Occipital lobe (tissue), 1 donor: ENCODE measurements at regions not wholly inside any gene's neighbourhood (a gene's known extent, or its start where the extent isn't known, plus 50 kb on each side); places are given as distances from the start of the nearest gene placed in this dataset.

Source experiments
- DNase-seq: peaks from one replicate; lab custom pipeline; 2025; lab: John Stamatoyannopoulos, UW

DNA sequence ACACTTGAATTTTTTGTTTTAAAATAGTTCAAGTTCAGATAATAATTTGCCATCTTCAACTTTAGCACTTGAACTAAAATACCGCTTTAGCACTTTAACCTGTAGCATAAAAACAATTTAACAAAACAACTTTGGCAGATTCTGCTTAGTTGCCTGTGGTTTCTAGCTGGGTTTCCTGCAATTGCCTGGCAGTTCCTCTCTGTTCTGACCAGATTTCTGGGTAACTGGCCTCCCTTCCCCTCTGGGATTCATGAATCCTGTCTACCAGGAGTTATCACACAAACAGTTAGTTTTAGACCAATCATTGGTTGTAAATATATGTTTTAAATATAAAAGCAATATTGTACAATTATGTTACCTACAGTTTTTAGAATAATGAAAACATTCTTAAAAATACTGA, 89.8 kb upstream of the HDAC9 start:
- DNase-seq: no peak

DNA sequence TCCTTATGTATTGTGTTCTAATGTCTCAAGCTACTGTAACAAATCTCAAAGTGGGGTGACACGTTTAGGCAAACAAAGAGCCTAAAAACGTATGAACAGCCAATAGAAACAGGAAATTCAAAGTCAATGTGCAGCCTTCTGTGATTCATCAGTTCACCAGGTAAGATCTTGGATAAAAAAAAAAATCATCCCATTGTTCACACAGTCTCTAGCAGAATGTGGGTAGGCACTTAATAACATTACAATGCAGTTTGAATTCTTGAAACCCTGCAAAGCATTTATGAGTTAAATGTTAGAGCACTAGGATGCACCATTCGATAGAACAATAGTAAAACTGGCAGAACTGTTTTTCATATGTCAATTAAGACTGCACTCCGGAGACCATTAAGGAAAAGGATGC, 88.2 kb upstream of the HDAC9 start:
- no peak for DNase-seq

DNA sequence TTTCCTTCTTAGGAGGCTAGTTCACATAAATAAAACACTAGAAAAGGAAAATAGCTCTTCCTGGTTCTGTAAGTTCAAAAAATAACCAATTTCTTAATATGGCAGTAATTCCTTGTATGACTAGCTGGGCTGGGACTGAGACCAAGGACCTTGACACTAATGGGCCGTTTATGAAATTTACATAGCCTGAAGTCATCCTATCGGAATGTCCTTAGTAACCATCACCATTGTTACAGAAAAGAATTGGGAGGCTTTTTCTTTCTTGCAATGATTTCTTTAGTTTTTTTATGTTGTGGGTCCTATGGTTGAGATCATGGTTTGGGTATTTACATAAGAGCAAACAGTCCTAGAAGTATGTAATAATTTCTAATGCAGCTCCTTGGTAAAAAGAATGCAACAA, 87.1 kb upstream of the HDAC9 start:
- no peak for DNase-seq

DNA sequence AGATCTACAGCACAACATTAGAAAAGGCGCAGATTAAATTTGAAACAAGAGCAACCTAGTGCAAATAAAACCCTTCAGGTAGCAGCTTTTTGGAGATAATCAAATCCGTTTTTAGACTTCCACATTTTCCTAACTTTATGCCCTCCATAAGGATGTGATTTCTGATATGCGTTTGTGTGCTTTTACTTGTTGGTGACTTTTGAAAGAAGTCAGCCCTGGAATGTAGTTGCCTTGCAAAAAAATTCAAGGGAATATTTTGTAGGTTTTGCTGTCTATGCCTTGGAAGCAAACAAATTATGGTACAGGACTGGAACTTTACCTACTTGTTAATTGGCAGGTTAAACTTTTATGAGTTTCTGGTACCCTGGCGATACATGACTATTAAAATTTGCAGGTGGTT, 86.7 kb upstream of the HDAC9 start:
- no peak for DNase-seq

DNA sequence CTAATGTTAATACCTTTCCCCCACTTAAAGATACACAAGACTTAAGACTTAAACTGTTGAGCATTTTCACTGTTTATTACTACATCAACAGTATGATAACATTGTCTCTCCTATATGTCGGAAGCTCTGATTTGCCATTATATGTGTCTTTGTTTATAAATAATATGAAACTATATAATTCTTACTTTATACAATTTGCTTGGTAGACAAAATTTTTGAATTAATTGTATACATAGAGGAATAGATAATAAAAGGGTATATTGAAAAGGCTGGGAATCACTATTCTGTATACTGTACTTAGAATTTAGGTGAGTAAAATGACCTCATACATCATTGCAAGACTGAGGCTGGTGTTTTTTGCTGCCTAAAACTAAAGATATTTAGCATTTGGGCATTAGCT, 82.1 kb upstream of the HDAC9 start:
- no peak for DNase-seq

DNA sequence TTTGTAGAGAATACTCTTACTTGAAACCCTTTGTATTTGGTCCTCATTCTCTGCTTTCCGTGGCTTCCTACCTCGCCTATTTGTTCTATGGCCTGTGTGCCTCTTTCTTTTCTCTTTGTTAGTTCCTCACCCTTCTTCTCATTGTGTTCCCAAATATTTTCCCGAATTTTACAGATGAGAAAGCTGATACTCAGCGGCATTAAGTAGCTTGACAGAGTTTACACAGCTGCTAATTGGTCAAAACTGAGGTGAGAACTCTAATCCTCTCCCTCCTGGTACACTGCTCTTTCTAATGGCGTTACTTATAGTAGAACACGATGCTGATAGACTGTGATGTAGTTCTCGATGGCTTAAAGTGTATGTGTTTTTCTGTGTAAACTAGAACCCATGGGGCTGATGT, 80.7 kb upstream of the HDAC9 start:
- DNase-seq: no peak

DNA sequence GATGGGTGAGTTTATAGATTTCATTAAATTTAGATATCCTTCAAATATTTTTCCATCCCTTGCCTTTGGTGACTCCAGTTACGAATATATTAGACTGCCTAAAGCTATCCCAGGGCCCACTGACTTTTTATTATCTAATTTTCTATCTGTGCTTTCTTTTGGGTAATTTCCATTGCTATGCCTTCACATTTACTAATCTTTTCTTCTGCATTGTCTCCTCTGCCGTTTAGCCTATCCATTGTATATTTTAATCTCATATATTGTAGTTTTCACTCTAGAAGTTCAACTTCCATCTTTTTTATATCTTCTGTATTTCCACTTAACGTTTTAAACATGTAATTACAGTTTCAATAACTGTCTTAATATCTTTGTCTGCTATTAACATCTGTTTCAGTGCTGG, 78.6 kb upstream of the HDAC9 start:
- DNase-seq: no peak

DNA sequence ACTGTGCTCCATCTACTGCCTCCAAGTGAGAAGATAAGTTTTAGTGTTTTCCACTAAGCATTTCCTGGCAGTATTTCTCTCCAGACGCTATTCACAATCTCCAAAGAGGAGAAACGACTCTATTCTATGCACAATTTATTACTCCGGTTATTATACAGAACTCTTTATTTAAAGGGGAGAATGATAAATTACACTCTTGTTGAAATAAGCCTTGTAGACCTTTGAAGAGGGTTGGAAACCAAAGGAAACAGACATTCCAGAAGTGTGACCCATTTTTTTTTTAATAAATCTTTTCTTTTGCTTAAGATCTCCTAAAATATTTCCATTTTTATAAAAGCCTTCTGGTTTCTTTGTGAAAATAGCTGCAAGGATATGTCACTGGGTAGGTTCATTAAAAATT, 76.1 kb upstream of the HDAC9 start:
- no peak for DNase-seq

DNA sequence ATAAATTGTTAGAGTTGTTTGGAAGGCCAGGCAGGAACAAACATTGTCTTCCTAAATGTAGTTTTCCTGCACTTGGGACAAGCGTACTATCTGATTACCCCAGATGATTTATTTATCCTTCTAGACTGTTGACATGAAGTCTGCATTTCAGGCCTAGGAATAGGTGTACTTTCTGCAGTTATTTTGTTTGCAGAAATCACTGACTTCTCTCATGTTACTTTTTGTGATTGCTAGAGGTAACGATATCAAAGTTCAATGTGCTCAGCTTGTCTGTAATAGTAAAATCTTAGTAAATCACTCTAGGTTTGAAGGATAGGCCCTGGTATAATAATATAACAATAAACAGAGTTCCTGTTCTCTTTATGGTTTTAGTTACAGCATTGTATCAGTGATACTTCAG, 75.4 kb upstream of the HDAC9 start:
- no peak for DNase-seq

DNA sequence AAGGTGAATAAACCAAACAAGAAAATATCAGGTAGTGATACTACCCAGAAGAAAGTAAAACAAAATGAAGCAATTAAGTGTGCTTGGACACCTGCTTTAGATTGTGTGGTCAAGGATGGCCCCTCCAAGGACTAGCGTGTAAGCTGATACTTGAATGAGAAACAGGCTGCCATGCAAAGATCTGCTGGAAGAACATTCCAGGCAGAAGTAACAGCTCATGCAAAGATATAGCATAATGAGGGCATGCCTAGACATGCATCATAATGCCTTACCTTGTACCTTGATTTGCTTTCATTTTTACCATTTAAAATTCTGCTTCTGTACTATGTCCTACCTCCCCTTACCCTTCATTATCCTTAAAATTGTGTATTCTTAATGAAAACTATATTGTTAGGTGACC, 74.8 kb upstream of the HDAC9 start:
- DNase-seq: no peak

DNA sequence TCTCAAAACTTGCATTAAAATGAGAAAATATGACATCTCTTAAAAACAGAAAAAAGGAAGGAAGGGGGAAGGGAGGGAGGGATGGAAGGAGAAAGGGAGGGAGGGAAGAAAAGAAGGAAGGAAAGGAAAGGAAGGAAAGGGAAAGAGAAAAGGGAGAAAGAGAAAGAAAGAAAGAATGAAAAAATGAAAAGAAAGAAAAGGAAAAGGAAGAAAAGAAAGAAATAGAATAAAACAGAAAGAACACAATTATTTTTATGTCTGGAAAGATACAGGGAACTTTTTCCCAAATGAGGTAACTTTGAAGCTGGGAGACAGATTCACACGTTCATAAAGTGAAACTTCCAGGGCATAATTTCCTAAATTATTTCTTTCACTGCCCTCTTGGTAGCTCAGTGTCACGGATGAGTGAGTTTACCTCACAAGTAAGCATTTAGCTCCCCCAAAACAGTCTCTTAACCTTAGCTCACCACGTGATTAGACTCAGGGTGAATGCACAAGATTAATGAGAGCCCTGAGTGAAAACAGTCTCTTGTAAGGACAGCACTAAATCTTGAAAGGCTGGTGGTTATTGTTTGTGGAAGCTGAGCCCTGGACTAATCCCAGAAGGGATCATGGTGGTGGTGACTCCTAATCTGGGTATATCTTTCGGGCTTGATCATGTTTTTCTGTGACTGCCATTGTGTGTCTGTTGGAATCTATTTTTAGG, 74.1 kb upstream of the HDAC9 start:
- no peak for DNase-seq

DNA sequence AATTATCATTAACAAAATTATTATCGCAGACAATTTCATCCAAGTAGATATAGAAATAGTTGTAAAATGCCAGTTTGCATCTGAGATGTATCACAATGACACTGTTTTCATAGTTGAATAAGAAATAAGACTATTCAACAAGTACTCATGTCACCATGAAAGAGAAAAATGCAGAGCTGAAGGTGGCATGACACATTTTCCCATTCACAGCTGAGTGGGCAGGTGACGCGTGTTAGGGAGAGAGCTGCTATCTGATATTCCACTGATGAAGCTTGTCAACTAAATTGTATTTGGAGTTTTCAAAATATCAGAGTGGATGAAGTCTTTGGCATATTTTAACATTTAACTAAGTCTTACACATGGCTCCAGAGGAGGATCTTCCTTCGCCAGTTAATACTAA, 70.3 kb upstream of the HDAC9 start:
- peak; percentile 7 for DNase-seq

DNA sequence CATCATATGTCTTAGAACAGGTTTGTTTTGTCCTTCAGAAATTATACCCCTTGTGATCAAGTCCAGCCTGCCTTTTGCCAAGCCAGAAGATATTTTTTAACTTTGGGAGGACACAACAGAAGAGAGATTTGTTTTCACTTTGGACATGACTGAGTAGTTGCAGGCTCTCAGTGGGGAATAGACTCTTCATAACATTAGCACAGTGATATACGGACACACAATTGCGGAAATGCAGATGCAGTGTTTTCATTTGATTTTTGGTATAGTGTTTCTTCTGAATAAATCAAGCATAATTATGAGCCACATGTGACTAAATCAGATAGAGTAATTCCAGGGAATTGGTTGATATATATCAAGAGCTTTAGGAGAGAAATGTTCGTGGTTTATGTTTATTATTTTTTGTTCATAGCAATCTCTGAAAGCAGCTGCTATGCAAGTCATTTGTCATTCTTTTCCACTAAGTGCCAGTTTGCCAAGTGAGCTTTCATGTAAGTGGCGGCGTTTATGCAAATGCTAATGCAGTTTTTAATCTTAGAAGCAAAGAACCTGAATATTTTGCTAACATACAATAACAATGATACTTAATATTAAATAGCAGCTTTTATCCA, 69.6 kb upstream of the HDAC9 start:
- no peak for DNase-seq

DNA sequence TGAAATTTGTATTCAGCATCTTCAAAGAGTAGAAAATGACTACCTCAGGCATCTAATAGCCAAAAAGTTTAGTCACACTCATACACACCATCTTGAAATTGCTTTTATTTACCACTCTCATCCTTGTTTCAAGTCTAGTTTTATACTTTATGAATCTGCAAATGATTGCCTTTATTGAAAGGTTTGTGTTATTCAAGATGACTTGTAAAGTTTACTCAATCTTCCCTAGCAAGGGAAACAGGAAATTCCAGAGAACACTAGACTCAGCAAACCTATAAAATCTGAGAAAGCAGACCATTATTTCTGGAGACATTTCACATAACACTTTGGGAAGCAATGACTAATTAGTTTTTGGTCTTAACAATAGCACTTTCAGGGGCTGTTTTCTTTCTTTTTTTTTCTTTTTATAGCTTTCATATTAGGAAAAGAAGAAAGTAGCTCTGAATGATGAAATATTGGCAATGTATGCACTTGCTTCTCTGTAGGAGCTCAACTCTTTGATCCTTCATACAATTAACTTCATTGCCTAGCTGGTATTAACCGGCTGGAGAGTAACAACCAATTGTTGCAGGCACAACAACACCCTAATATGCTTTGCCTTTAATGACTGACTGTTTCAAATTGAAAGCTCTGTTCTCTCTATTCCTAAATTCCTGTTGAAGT, 68.9 kb upstream of the HDAC9 start:
- no peak for DNase-seq

DNA sequence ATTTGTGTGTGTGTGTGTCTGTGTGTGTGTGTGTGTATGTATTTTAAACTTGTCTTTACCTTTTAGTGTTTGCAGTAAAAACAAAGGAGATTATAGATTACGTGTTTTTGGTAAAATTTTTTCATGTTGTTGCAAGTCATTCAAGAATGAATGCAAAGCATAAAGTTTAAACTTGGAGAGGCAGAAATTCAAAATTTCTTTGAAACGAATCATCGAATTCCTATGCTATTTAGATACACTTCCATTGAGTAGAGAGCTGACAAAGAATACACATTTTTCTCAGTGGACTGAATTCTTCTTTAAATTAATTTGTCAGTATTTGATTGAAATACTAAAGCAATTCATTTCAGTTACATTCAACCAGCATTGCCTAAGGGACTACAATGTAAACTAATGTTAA, 66.0 kb upstream of the HDAC9 start:
- DNase-seq: no peak

DNA sequence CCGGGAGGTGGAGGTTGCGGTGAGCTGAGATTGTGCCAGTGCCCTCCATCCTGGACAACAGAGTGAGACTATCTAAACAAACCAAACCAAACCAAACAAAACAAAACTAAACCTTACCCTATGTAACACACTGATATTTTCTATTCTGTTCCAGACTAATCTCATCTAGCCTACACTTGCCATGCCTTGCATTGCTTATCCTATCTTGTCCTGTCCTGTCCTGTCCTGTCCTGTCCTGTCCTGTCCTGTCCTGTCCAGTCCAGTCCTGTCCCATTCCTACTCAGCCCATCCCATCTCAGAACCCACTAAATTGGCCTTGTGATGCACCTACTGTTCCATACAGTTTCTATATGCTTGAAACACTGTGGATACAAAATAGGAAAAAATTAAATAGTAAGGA, 64.7 kb upstream of the HDAC9 start:
- DNase-seq: no peak

DNA sequence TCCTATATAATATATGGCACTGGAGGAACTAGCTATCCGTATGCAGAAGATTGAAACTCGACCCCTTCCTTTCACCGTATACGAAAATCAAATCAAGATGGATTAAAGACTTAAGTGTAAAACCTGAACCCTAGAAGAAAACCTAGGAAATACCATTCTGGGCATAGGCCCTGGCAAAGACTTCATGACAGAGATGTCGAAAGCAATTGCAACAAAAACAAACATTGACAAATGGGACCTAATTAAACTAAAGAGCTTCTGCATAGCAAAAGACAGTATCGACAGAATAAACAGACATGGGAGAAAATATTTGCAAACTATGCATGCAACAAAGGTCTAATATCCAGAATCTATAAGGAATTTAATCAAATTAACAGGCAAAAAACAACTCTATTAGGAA, 61.4 kb upstream of the HDAC9 start:
- no peak for DNase-seq

DNA sequence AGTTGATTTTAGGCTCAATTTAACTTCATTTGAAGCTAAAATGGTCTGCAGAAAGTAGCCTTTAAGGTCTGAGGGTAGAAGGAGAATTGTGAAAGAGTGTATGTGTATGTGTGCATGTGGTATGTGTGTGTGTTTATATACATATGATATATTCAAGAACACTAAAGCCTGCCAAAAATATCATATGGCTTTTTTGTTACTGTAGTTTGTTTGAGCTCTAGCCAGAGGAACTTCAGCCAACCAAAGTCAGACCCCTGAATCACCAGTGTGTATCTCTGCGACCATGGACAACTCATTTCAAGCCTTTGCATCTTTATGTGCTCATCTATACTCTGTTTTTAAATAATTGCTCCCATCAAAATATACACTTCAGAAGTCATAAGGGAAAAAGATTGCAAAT, 58.4 kb upstream of the HDAC9 start:
- DNase-seq: no peak

DNA sequence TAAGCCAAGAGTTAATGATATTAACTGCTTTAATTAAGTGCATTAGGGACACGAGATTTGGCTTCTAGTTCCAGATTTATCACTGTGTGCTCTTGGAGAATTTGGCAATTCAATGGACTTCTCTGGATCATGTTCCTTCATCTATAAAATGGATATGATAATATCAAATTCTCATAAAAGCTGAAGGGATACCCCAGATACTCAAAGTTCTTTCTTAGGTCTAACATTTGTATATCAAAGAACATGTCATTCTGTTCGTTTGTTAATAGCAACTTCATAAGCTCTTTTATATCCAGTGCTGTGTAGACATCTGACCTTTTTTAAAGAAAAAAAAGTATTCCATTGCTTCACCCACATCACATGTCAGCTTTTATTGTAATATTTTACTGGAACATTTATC, 54.6 kb upstream of the HDAC9 start:
- no peak for DNase-seq

DNA sequence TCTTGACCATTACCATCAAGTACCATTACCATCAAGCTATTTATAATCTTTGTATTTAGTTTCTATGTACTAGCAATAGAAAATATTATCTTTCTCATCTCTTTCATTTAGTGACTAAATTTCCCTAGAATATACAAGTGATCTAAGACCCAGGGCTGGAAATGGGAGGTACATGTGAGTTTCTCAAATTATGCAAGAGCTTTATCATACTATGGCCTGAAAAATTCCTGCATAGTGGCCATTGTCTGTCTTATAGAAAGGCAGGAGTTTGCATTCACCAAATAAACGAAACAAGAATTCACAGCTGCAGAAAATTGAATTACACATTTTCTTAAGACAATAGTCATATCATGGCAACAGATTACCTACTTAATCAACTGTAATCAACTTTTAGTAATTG, 50.7 kb upstream of the HDAC9 start:
- no peak for DNase-seq

DNA sequence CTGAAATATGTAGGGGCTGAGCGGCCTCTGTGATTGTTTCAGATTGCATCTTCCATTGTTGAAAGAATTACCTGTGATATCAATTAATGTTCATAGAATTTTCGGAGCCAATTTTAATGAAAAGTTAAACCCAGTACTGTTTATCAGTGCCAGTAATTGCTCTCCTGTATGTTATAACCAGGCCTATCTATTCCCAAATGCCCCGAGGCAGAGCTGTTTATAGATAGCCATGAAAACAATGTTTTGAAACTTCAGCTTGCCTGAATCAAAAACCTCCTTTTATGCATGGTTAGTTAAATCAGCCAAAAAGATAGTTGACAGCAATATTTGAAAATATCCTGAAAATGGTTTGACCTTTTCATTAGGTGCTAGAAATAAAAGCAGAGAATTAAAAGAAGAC, 50.1 kb upstream of the HDAC9 start:
- DNase-seq: no peak
